Sigmoid colon (tissue), 6 donors: ENCODE measurements at regions not wholly inside any gene's neighbourhood (a gene's known extent, or its start where the extent isn't known, plus 50 kb on each side); places are given as distances from the start of the nearest gene placed in this dataset.

ENCODE experiments used
- DNase-seq: peaks from one replicate; pipeline ENCODE4 v3.0.0-alpha.2; 2019
- H3K27ac ChIP-seq, 4 donors: fragments of 200-600 bp; sonication (generic); one replicate each; pipeline ENCODE4 v1.5.1; 2016 to 2019; ENCODE audit warnings: mild to moderate bottlenecking in 1 of 4
- H3K27me3 ChIP-seq, 3 donors: fragments of 200-600 bp; sonication (generic); one replicate each; pipeline ENCODE4 v1.5.1; 2019; ENCODE audit warnings: mild to moderate bottlenecking in 1 of 3
- H3K36me3 ChIP-seq, 4 donors: fragments of 200-600 bp; sonication (generic); one replicate each; pipeline ENCODE4 v1.5.1; 2016 to 2019
- H3K4me1 ChIP-seq, 4 donors: fragments of 200-600 bp; sonication (generic); one replicate each; pipeline ENCODE4 v1.5.1; 2017 to 2019
- H3K4me3 ChIP-seq, 4 donors: fragments of 200-600 bp; sonication (generic); one replicate each; pipeline ENCODE4 v1.5.1; 2017 to 2019; ENCODE audit warnings: mild to moderate bottlenecking in 2 of 4, moderate library complexity in 1 of 4
- H3K9me3 ChIP-seq, 4 donors: fragments of 200-600 bp in 3 of 4; sonication (generic) in 3 of 4; one replicate each; pipeline versions ENCODE4 v1.5.1 to v1.6.1; 2013 to 2019
- CTCF ChIP-seq, 4 experiments: fragments of 450-650 bp in 3 of 4; fragments of 200-600 bp in 1 of 4; IDR thresholded peaks; one replicate each; pipeline ENCODE4 v1.5.1; 2016 to 2019; ENCODE audit warnings: antibody characterized with exemption in 4 of 4, mild to moderate bottlenecking in 3 of 4, moderate library complexity in 2 of 4
- EP300 ChIP-seq, 4 donors: sonication (generic); formaldehyde crosslinking; IDR thresholded peaks; one replicate each; pipeline ENCODE4 v1.6.1; 2017; ENCODE audit warnings: antibody characterized with exemption in 4 of 4
- POLR2A ChIP-seq, 2 donors: fragments of 450-650 bp; IDR thresholded peaks; one replicate each; pipeline ENCODE4 v1.6.1; 2016; ENCODE audit warnings: antibody characterized with exemption in 2 of 2, mild to moderate bottlenecking in 2 of 2, moderate library complexity in 2 of 2
- POLR2AphosphoS5 ChIP-seq, 4 donors: sonication (generic); formaldehyde crosslinking; IDR thresholded peaks; one replicate each; pipeline ENCODE4 v1.6.1; 2017; ENCODE audit warnings: antibody characterized with exemption in 4 of 4
- WGBS, 2 donors: extraction: QIAGEN DNeasy Blood & Tissue Kit; methylation state at CpG; one replicate each; pipeline ENCODE4 v1.1.7; 2013; 5-methylcytosine and 5-hydroxymethylcytosine counted together
- intact Hi-C: fragments of 100-400 bp; cut with DNase I; formaldehyde crosslinking; loops from one replicate; pipeline ENCODE4 v1.15.1; 2023
- donor health status: healthy with polysubstance abuse.
- donor health status: healthy.

GRCh38 chr3:56976651-56977560 lies 83.6 kb upstream of the SPATA12 start:
- TF ChIP-seq POLR2A (IDR thresholded peaks at IDR 0.05) = no peak
- no peak for TF ChIP-seq CTCF (IDR thresholded peaks at IDR 0.05)
- no peak for TF ChIP-seq POLR2AphosphoS5 (IDR thresholded peaks at IDR 0.05)
- no peak for TF ChIP-seq EP300 (IDR thresholded peaks at IDR 0.05)
- Histone ChIP-seq H3K27me3 (no peaks in the 10 kb centered on the region), H3K9me3 (no peaks in the 10 kb centered on the region), H3K4me3 (no peak overlapping the region), H3K36me3 (no peaks in the 10 kb centered on the region), H3K27ac (no peak overlapping the region), H3K4me1 (peaks cover 0 to 20% (median 12%) of the 10 kb centered on the region in 4 donors)
- DNase-seq = peak; percentile 72
- WGBS, 2 donors = 76 to 77% methylated on average over 9 of the region's 9 CpGs
- intact Hi-C loops = no loop called here

GRCh38 chr3:56975567-56975966 lies 84.9 kb upstream of the SPATA12 start:
- 91 to 94% methylated on average over 1 of the region's 1 CpG for WGBS, 2 donors
- Histone ChIP-seq H3K9me3 (no peaks in the 10 kb centered on the region), H3K4me1 (peaks cover 0 to 12% (median 8%) of the 10 kb centered on the region in 4 donors), H3K4me3 (no peak overlapping the region), H3K27me3 (no peaks in the 10 kb centered on the region), H3K36me3 (no peaks in the 10 kb centered on the region), H3K27ac (no peak overlapping the region)
- intact Hi-C loops = no loop called here
- no peak for DNase-seq
- TF ChIP-seq POLR2A (IDR thresholded peaks at IDR 0.05) (no peak), EP300 (IDR thresholded peaks at IDR 0.05) (no peak), POLR2AphosphoS5 (IDR thresholded peaks at IDR 0.05) (no peak), CTCF (IDR thresholded peaks at IDR 0.05) (no peak)

GRCh38 chr3:56974247-56974930 lies 86.1 kb upstream of the SPATA12 start:
- Histone ChIP-seq H3K9me3 (no peaks in the 10 kb centered on the region), H3K36me3 (no peaks in the 10 kb centered on the region), H3K27ac (no peak overlapping the region), H3K4me1 (peaks cover 0 to 11% (median 8%) of the 10 kb centered on the region in 4 donors), H3K4me3 (no peak overlapping the region), H3K27me3 (no peaks in the 10 kb centered on the region)
- TF ChIP-seq EP300 (IDR thresholded peaks at IDR 0.05) (no peak), POLR2A (IDR thresholded peaks at IDR 0.05) (no peak), POLR2AphosphoS5 (IDR thresholded peaks at IDR 0.05) (no peak), CTCF (IDR thresholded peaks at IDR 0.05) (no peak)
- intact Hi-C loops = no loop called here
- WGBS, 2 donors = 87 to 88% methylated on average over 9 of the region's 9 CpGs
- no peak for DNase-seq

- H3K9me3 ChIP-seq = no peaks in the 10 kb centered on the region
- no peaks in the 10 kb centered on the region for H3K36me3 ChIP-seq
- DNase-seq = no peak
- no peak for TF ChIP-seq POLR2A (IDR thresholded peaks at IDR 0.05)
- TF ChIP-seq CTCF (IDR thresholded peaks at IDR 0.05) = no peak
- TF ChIP-seq POLR2AphosphoS5 (IDR thresholded peaks at IDR 0.05) = no peak
- no peak for TF ChIP-seq EP300 (IDR thresholded peaks at IDR 0.05)
- intact Hi-C loops = no loop called here
- peaks cover 0 to 2% (median under 1%) of the 10 kb centered on the region in 4 donors for H3K4me1 ChIP-seq
- H3K27me3 ChIP-seq = no peaks in the 10 kb centered on the region
- H3K4me3 ChIP-seq = no peak overlapping the region
- H3K27ac ChIP-seq = no peak overlapping the region
- 88 to 94% methylated on average over 4 of the region's 4 CpGs for WGBS, 2 donors
These were observed 88.6 kb upstream of the SPATA12 start for GRCh38 chr3:56971816-56972215.
